ENCODE measurements at regions not wholly inside any gene's neighbourhood (a gene's known extent, or its start where the extent isn't known, plus 50 kb on each side); places are given as distances from the start of the nearest gene placed in this dataset.

- ChIA-PET CTCF (no interaction called here), RAD21 (ENCODE audit: low non-redundant PET in 1 of 2, low total read pairs in 2 of 2, uncharacterized antibody in 2 of 2, unreplicated experiment in 2 of 2) (no interaction called here), POLR2A (no interaction called here)
These were observed 88.5 kb downstream of the NOC3L start for GRCh38 chr10:94274142-94274787.

More at GRCh38 chr10:94274142-94274787, 88.5 kb downstream of the NOC3L start:
- no TSS peak for BruUV-seq (replicated peaks)
- DNase-seq (ENCODE audit: low read depth, low spot score) (no peak), ATAC-seq (no peak)
- Histone ChIP-seq H3K27me3 (ENCODE audit: insufficient read depth, low read length) (no peaks in the 10 kb centered on the region), H3K9me2 (ENCODE audit: insufficient read depth) (no peaks in the 10 kb centered on the region), H3K9me3 (ENCODE audit: control insufficient read depth in 1 of 2, insufficient read depth in 1 of 2, low read depth in 1 of 2, low read length in 2 of 2) (no peaks in the 10 kb centered on the region), H3K4me2 (ENCODE audit: low read length) (no peak overlapping the region), H2AFZ (ENCODE audit: low read depth, low read length, poor library complexity, severe bottlenecking) (no peak overlapping the region), H3K4me3 (replicated peaks in 1 of 2; ENCODE audit: low read depth in 1 of 2, low read length in 2 of 2) (no peak overlapping the region), H3K36me3 (ENCODE audit: control insufficient read depth in 1 of 2, insufficient read depth in 2 of 2, low read length in 2 of 2) (no peaks in the 10 kb centered on the region), H3K79me2 (ENCODE audit: insufficient read depth, low read length) (no peaks in the 10 kb centered on the region), H3K4me1 (ENCODE audit: control insufficient read depth in 1 of 2, insufficient read depth in 2 of 2, low read length in 2 of 2) (no peaks in the 10 kb centered on the region), H3K27ac (ENCODE audit: low read depth, low read length) (no peak overlapping the region), H3K9ac (ENCODE audit: low read length) (no peak overlapping the region), H4K20me1 (ENCODE audit: insufficient read depth) (no peaks in the 10 kb centered on the region)
- intact Hi-C loops (cut with micrococcal nuclease): no loop called here
- TF ChIP-seq EZH2phosphoT487 (IDR thresholded peaks at IDR 0.05; ENCODE audit: borderline replicate concordance): no peak
- TF ChIP-seq TCF7L2 (IDR thresholded peaks at IDR 0.05; ENCODE audit: borderline replicate concordance, extremely low read depth, insufficient read depth, insufficient read length): no peak
- TF ChIP-seq SP1 (IDR thresholded peaks at IDR 0.05; ENCODE audit: low read depth): no peak
- no peak for TF ChIP-seq YY1 (IDR thresholded peaks at IDR 0.05; ENCODE audit: extremely low read depth, insufficient replicate concordance, low read depth, low read length)
- no peak for TF ChIP-seq JUND (IDR thresholded peaks at IDR 0.05)
- no peak for TF ChIP-seq EZH2 (IDR thresholded peaks at IDR 0.05)
- no peak for TF ChIP-seq RAD21 (IDR thresholded peaks at IDR 0.05; ENCODE audit: low read depth)
- TF ChIP-seq CEBPB (IDR thresholded peaks at IDR 0.05; ENCODE audit: low read depth): no peak
- TF ChIP-seq ATF3 (IDR thresholded peaks at IDR 0.05): no peak
- no peak for TF ChIP-seq POLR2A (IDR thresholded peaks at IDR 0.05; ENCODE audit: borderline replicate concordance, extremely low read depth, insufficient read depth, insufficient read length)
- no peak for TF ChIP-seq MAX (IDR thresholded peaks at IDR 0.05)
- TF ChIP-seq EGR1 (IDR thresholded peaks at IDR 0.05; ENCODE audit: low read depth): no peak
- no peak for TF ChIP-seq CTCF (IDR thresholded peaks at IDR 0.05 in 2 of 3, conservative IDR thresholded peaks at IDR 0.05 in 1 of 3; ENCODE audit: borderline replicate concordance in 1 of 3, insufficient read depth in 1 of 3, low read depth in 2 of 3, low read length in 2 of 3)
- no peak for TF ChIP-seq FOSL1 (IDR thresholded peaks at IDR 0.05; ENCODE audit: low read depth)
- TF ChIP-seq SRF (IDR thresholded peaks at IDR 0.05; ENCODE audit: low read depth): no peak
